ENCODE measurements at regions not wholly inside any gene's neighbourhood (a gene's known extent, or its start where the extent isn't known, plus 50 kb on each side); places are given as distances from the start of the nearest gene placed in this dataset.

DNA sequence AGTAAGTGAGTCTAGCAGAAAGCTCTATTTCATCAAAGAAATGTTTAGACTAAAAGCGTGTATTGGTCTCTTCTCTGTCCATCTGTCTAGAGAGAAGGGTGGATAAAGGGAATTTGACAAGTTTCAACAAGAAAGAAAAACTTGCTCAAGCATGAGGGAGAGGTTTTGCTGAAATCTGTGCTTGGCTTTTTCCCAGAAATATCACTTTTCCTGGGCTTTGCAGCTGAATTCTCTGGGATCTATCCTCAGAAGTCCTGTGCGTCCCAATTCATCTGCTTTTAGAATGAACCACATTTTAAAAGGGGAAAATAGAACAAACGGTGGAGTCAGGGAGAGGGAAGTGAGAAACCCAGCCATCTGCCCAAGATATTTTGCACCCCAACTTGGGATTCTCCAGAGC is 59.6 kb upstream of the CELF2 start:
- H3K27me3 ChIP-seq (ENCODE audit: insufficient read depth, low read length) = no peaks in the 10 kb centered on the region
- no peaks in the 10 kb centered on the region for H3K4me1 ChIP-seq (ENCODE audit: insufficient read depth, low read length)
- no peaks in the 10 kb centered on the region for H3K9me3 ChIP-seq (ENCODE audit: low read depth, low read length)
- H3K4me3 ChIP-seq (ENCODE audit: low read length) = no peak overlapping the region

DNA sequence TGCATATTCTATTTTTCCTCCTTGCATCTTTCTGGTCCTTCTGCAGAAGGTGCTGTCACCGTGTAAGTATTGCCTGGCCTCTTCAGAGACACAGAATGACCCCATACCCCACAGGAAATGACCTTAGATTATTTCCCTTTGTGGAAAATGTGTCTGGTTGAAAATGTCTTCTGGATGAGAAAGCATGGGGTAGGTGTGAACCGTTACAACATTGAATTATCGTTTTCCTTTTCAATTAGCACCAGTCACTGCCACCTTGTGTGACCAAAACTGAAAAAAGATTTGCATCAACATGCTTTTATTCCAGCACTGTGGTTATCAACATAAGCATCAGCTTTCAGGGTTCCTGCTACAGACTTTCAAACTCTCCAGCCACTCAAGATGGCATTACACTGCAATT is 58.0 kb upstream of the CELF2 start:
- H3K9me3 ChIP-seq (ENCODE audit: low read depth, low read length) = no peaks in the 10 kb centered on the region
- no peaks in the 10 kb centered on the region for H3K4me1 ChIP-seq (ENCODE audit: insufficient read depth, low read length)
- no peak overlapping the region for H3K4me3 ChIP-seq (ENCODE audit: low read length)
- H3K27me3 ChIP-seq (ENCODE audit: insufficient read depth, low read length) = no peaks in the 10 kb centered on the region

DNA sequence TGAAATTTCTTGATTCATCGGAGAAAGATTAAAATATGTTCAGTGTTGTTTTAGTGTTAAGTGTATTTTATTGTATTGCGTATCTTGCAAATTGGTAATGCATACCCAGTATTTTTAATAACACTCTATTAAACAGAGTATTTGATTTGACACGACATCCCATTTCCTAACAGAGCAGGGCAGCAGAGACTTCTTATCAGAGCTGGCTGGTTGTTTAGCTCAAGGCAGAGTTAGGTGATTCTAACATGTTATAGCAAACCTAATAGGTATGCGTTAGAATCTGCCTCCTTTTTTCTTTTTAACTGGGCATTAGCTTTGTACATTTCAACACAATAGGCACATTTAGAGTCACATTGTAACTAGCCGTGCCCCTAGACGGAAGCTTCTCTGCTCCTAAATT is 57.1 kb upstream of the CELF2 start:
- no peaks in the 10 kb centered on the region for H3K4me1 ChIP-seq (ENCODE audit: insufficient read depth, low read length)
- no peak overlapping the region for H3K4me3 ChIP-seq (ENCODE audit: low read length)
- no peaks in the 10 kb centered on the region for H3K9me3 ChIP-seq (ENCODE audit: low read depth, low read length)

DNA sequence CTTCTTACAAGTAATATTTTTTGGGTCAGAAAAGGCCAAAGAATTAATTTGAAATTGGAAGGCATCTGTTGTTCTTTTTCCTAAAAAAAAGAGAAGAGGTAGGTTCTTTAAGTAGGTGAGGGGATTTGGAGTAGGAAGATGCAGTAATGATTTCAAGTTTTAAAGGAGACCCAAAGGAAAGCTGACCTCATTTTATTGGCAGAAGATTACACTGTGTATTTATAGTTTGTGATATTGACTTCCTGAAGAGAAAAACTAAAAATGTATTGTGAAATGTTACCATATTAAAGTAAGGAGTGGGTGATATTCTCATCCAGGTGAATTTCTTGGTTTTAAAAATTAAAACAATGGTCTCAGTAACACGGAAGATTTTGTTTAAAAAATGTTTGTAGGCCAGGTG is 56.6 kb upstream of the CELF2 start:
- Histone ChIP-seq H3K9me3 (ENCODE audit: low read depth, low read length) (no peaks in the 10 kb centered on the region), H3K27me3 (ENCODE audit: insufficient read depth, low read length) (no peaks in the 10 kb centered on the region), H3K4me3 (ENCODE audit: low read length) (no peak overlapping the region), H3K4me1 (ENCODE audit: insufficient read depth, low read length) (no peaks in the 10 kb centered on the region)

More for the DNA sequence above, 57.1 kb upstream of the CELF2 start:
- no peaks in the 10 kb centered on the region for H3K27me3 ChIP-seq (ENCODE audit: insufficient read depth, low read length)

DNA sequence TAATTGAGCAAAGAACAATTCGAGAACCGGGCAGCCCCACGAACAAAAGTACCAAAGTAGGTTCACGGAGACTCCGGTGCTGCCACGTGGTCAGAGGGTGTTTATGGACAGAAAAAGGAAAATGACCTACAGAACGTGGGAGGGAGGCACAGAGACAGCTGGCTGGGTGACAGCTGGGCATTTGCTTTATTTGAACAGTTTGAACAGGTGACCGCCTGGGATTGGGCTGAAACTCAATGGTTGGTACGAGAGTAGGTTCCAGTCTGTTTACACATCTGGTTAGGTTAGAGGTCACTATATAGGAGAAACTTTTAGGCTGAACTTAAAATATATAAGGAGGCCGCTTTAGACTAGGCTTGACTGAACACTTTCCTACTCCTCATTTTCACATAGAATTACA is 50.6 kb upstream of the CELF2 start:
- no peak overlapping the region for H3K4me3 ChIP-seq (ENCODE audit: low read length)
- no peaks in the 10 kb centered on the region for H3K27me3 ChIP-seq (ENCODE audit: insufficient read depth, low read length)
- H3K9me3 ChIP-seq (ENCODE audit: low read depth, low read length) = no peaks in the 10 kb centered on the region
- H3K4me1 ChIP-seq (ENCODE audit: insufficient read depth, low read length) = no peaks in the 10 kb centered on the region

DNA sequence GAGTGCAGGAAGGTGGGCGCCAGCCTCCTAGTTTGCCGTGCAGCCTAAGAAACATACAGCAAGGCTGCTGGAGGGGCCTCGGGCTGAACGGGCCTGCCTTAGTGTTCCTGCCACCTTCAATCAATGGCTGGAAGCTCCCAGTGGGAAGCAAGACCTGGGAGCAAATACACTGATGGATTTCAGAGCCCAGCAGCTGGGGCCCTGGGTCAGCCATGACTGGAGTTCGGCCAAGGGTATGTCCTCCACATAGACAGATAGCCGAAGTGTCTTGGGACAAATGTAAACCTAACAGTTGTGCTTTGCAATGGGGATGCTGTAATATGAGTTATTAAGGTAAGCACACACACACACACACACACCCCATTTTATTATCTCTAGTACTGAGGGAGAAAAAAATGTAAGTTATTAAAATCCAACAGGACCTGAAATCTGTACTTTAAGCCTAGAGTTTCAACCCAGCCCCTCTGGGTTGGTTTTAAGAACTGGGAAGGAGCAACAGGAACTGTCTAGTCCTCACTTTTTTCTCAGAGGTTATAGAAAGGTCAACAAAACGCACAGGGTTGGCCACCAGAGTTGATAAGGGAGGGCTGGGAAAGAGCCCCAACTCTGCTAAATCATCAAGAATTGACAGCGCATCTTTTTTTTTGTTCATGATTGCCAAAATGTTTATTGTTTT is 50.0 kb upstream of the CELF2 start:
- Histone ChIP-seq H3K4me1 (ENCODE audit: insufficient read depth, low read length) (no peaks in the 10 kb centered on the region), H3K27me3 (ENCODE audit: insufficient read depth, low read length) (no peaks in the 10 kb centered on the region), H3K4me3 (ENCODE audit: low read length) (no peak overlapping the region), H3K9me3 (ENCODE audit: low read depth, low read length) (no peaks in the 10 kb centered on the region)

Data from mononuclear cell (primary cell).